Left renal cortex interstitium (tissue), 4 donors: ENCODE measurements at regions not wholly inside any gene's neighbourhood (a gene's known extent, or its start where the extent isn't known, plus 50 kb on each side); places are given as distances from the start of the nearest gene placed in this dataset.
"Not testable (repeated sequence)": the region's sequence is repeated elsewhere in the genome, so short reads cannot be mapped to it uniquely, and the experiment has no call there.

ENCODE experiments used
- DNase-seq, 4 donors: peaks; one replicate each; pipeline ENCODE4 v3.0.0-alpha.2; 2013; ENCODE audit warnings: low read depth in 4 of 4, low spot score in 2 of 4, missing footprints in 1 of 4

GRCh38 chr6:85112540-85112939, 337.3 kb upstream of the NT5E start:
- DNase-seq = no peak

DNA sequence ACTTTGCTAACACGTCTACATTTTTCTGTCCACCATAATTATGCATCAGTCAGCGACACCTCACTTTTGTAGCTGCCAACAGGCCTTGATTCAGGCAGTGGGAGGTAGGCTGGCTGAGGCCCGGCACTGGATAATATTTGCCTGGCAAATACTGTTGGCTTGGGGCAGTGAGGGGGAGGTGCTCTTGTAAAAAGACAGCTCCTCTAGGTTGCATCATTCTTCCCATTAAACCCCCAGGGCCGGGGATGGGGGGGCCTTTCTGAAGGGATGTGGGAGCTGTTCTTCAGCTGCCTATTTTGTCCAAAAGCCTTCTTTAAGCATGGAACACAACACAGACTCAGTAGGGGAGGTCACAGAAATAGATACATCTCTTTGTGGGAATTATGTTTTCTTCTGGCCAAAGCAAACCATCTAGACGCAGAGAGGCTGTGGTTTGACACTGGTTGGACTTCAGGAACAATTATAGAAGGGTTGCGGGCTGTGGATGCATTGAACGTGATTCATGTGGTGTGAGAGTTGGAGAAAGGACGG, 338.3 kb upstream of the NT5E start:
- DNase-seq = no peak

DNA sequence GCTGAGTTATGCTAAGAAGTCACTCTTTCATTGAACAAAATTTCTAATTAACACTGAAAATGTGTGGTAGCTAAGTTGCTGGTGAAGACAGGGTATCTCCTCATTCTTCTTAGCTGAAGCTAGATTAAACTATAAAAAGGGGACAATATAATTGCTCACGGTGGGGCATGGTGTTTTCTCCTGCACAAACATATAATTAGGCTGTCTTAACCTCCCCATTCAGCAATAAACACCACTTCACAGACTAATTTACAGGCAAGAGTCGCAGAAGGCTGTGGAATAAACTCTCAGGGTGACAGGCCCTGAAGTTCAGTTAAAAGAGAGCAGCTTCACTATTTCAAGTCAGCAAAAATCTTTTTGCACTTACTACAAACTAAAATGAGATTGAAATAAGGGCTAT, 338.9 kb upstream of the NT5E start:
- no peak for DNase-seq

DNA sequence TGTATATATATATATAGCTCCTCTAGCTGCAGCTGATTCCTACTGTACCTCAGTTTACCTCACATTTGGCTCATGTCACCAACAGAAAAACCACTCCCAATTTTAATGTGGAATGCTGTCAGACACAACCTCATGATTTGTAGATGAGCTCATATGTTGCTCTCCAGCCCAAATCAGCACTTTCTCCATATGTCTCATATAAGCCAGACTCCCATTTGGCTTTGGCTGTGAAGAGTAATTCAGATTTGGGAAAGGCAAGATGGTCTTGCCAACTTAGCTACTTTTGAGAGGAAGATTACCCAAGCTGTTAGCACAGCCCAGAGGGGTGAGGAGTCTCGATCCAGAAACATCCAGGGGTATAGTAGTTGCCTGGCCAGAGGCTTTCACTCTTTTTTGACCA, 342.2 kb upstream of the NT5E start:
- DNase-seq = no peak

GRCh38 chr6:85096976-85097375, 332.6 kb upstream of the TBX18 start:
- DNase-seq = no peak

GRCh38 chr6:85092226-85092625, 327.8 kb upstream of the TBX18 start:
- no peak for DNase-seq

DNA sequence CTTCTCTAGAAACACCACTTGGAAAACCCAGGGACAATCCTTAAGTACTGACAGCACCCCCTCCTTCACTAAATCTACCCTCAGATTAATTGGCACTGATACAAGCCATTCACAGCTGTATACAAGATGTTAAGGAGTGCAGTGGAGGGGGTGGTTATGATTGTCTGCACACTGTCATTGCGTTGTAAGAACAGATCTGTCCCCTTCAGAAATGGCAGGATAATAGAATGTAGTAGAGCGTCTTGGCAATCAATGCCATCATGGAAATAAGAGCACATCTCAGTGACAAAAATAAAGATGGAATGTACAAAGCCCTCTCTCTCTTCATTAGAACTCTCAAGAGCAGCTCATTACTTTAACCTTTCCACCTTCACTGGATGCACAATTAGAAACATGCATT, 324.9 kb upstream of the TBX18 start:
- DNase-seq = no peak

DNA sequence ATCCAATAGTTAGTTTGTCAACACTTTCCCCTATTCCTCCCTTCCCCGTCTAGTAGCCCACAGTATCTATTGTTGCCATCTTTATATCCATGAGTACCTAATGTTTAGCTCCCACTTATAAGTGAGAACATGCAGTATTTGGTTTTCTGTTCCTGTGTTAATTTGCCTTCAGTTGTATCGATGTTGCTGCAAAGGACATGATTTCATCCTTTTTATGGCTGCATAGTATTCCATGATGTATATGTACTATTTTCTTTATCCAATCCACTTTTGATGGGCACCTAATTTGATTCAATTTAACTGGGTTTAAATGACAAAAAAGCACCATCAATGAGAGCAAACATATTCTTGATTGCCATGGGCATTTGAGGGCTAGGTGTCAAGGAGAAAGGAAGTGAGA, 321.5 kb upstream of the TBX18 start:
- no peak for DNase-seq

DNA sequence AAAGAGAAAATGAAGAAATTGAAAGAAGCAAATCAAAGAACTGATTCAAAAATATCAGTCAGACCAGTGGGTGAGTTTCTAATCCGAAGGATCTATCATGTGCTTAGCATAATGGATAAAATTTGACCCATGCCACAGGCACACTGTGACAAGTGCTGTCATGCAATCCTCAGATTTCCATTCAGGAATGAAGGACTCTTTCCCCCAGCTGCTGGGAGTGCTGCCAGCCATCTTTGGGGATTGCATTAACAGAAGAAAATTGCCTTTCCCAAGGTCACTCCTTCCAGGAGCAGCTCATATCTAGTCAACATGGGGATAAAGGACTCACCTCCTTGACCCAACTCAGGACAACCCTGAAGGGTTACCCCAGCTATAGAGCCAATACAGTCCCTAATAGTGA, 316.7 kb upstream of the TBX18 start:
- no peak for DNase-seq

- DNase-seq = no peak
Measured at GRCh38 chr6:85079761-85080160, 315.4 kb upstream of the TBX18 start.

DNA sequence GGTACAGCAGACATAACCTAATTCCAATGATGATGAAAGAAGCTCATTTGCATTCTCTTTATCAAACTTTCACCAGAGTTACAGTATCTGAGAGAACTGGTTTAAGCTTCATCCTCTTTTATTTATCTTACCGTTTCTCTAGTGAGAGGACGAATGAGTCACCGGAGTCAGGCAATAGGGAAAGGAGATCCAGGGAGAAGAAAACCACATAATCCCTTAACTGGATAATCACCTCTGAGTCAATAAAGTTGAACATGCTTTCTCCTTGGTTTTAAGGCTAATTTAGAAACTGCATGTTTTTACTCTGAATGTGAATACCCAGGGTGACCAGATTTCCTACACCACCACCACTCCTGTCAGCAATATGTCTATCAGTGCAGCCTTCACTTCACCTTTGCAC, 313.7 kb upstream of the TBX18 start:
- no peak for DNase-seq

GRCh38 chr6:85077098-85077497, 312.7 kb upstream of the TBX18 start:
- no peak for DNase-seq

GRCh38 chr6:85071845-85072244, 307.4 kb upstream of the TBX18 start:
- not testable (repeated sequence) for DNase-seq

DNA sequence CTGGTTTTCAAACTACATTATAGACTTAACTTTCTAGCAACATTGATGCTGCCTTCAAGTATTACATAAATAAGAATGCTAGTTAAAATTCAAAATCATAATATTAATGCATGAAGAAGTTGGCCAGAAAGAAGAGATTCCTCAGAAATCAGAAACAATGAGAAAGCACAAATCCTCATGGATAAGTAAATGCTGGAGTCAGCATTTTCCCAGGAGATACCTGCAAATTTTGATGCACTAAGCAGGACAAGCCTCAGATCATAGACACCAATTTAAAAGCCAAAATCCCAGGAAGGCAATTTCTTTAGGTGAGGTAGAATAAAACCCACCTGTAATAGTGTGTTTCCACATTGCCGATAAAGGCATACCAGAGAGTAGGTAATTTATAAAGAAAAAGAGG, 305.2 kb upstream of the TBX18 start:
- no peak for DNase-seq

DNA sequence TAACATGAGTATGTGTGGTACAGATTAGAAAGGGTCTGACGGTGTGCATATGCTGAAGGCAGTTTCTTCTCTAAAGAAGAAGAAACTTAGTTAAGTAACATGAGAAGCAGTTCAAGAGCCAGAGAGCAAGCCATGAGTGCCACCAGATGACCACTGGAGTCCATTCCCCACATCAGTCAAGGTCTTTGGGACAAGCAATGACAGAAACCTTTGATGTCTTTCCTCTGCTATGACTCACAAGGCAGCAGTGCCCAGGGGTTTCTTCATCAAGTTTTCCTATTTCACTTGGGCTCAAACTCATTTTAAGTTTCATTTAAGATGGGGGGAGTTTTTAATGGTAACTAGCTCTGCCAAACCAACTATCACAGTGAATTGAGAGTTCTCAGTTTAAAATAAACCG, 303.8 kb upstream of the TBX18 start:
- DNase-seq = no peak

DNA sequence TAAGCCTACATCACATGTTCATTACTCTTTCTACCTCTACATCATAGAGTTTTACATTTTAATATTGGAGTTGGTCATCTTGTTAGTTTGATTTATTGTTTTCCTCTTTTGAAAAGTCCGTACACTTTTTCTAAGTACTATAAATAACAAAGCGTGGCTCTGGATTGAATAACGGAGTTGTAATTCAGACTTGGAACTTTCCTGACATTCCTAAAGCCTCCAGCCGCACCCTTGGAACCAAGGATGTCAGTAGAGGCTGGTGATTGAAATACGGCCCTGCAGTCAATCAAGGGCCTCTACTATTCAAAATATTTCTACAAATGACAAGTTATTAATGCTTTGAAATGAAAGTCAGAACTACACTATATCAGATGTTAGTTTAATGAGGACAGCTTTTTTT, 301.9 kb upstream of the TBX18 start:
- DNase-seq = no peak

- no peak for DNase-seq
Measured at GRCh38 chr6:85065831-85066230, 301.4 kb upstream of the TBX18 start.

- no peak for DNase-seq
Measured at GRCh38 chr6:85063611-85064010, 299.2 kb upstream of the TBX18 start.

DNA sequence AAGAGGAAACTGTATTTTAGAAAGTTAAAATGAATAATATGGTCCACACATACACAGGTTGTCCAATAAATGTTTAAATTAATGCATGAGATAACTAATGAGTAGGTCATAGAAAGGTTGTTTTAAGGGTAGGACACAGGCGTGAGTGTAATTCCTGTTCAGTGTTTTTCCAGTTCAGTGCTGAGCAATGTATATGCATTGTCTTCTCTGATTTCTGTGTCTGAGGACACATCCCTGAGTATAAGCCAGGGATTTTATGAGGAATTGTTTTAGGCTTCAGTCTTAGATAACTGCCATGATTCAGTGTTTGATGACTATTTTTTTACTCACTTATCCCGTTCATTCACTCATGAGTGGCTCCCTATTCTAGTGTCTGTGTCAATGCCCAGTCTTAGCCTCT, 298.5 kb upstream of the TBX18 start:
- no peak for DNase-seq

DNA sequence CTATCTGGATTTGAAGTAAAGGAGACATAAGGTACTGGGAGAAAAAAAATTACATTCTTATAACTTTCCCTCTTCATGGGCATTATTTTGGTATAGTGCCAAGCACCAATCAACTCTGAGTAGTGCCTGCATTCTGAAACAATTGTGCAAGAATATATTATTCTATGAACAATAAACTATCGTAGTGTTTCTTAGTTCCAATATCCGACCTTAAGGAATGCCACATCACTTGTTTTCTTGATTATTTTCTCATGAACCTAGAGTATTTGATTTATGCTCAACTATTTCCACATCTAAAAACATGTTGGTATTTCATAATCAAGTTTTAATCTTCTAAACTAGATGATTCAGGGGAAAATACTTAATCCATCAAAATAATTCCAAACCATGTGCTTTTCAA, 294.4 kb upstream of the TBX18 start:
- no peak for DNase-seq

- no peak for DNase-seq
Measured at GRCh38 chr6:85050149-85050548, 285.8 kb upstream of the TBX18 start.

DNA sequence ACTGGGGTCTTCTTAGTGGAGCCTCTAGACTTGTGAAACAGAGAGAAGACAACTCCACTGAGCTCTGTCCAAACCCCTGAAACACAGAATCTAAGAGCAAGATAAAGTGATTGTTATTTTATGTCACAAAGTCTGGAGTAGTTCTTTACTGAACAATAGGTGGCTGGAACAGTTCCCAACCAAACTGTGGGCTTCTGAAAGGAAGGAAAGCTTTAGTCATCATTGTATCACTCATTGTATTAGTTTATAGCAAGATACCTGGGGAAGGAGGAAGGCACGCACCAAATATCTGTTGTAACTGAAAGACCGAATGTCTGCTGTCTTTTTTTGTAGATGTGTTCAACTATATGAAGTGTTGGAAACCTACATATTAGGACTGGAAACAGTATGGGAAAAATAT, 284.9 kb upstream of the TBX18 start:
- DNase-seq = no peak

GRCh38 chr6:85047818-85048217, 283.4 kb upstream of the TBX18 start:
- no peak for DNase-seq

DNA sequence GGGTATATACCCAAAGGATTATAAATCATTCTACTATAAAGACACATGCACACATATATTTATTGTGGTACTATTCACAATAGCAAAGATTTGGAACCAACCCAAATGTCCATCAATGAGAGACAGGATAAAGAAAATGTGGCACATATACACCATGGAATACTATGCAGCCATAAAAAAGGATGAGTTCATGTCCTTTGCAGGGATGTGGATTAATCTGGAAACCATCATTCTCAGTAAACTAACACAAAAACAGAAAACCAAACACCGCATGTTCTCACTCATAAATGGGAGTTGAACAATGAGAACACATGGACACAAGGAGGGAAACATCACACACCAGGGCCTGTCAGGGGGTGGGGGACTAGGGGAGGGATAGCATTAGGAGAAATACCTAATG, 281.4 kb upstream of the TBX18 start:
- not testable (repeated sequence) for DNase-seq
